ENCODE measurements at regions not wholly inside any gene's neighbourhood (a gene's known extent, or its start where the extent isn't known, plus 50 kb on each side); places are given as distances from the start of the nearest gene placed in this dataset.

DNA sequence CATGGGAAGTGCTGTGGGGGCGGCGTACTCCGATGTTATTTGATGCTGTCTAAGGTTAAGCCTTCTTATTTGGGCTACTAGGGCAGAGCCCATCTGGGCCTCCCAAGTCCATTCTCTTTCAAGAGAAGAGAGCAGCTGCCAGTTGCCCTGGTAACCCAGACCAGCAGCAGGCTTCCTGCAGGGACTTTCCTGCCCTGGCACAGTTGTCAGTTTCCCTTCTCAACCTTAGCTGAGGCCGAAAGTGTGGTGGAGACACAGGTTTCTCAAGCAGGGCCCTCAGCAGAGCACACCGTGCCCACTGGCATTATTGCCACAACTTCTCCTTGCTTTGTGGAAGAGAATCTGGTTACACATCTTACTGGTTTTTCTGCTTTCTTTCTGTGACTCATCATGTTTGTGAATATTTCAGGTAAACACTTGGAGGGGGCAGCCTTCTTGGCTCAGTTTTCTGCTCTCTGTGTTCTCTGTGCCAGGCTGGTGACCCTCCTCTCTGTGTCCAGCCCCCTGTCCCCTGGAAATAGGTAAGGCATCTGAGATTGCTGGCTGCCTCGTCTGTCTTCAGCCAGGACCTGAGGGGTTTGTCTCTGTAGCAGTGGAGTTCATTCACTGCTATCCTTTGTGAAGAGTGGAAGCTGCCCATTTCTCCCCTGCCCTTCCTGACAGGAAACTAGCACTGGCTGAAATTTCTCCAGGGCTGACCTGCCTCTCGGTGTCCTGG is 111.0 kb downstream of the B3GNT2 start:
- peak; percentile 41 for DNase-seq (ENCODE audit: extremely low spot score)
- peak overlapping the region; percentile 69 for H3K27ac ChIP-seq (ENCODE audit: low read depth)

DNA sequence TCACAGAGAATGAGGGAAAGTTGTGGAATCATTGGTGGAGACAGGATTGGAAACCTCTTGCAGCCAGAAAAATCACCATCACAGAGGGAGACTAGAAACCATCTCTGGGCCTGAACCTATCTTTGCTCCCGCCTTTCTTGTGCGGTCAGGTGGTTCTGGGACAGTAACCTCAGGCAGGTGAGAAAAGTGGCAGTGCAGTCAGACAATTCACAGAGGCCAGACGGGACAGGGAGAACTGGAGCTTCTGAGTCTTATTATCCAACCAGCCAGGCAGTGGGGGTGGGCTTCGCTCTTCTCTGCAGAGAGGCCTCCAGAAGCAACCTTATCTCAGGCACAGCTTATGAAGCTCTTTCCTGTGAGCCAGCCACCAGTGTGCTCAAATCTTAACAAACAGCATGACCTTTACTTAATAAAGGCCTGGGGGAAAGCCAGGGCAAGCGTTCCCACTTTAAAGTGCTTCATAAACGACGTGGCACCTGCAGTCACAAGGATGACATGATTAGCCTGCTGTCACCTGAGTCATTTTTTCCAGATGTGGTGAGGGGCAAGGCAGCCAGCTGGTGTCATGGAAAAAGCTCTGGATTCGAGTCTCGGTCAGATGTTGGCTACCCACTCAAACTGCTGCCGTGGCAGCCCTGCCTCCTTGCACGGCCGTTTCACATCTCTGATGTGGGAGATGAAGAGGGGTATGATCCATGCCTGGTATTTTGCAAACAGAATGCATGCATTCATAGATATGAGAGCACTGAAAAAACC is 109.7 kb downstream of the B3GNT2 start:
- H3K4me3 ChIP-seq (ENCODE audit: low read depth, low read length): no peak overlapping the region
- 76% methylated on average over 12 of the region's 12 CpGs for WGBS
- peak overlapping the region; percentile 33 for H3K27ac ChIP-seq (ENCODE audit: low read depth)
- no peak for DNase-seq (ENCODE audit: extremely low spot score)
- H3K36me3 ChIP-seq (ENCODE audit: insufficient read depth): no peaks in the 10 kb centered on the region
- no peaks in the 10 kb centered on the region for H3K4me1 ChIP-seq (ENCODE audit: insufficient read depth)

More for the DNA sequence above, 111.0 kb downstream of the B3GNT2 start:
- no peaks in the 10 kb centered on the region for H3K36me3 ChIP-seq (ENCODE audit: insufficient read depth)
- 59% methylated on average over 7 of the region's 7 CpGs for WGBS
- no peak overlapping the region for H3K4me3 ChIP-seq (ENCODE audit: low read depth, low read length)
- no peaks in the 10 kb centered on the region for H3K4me1 ChIP-seq (ENCODE audit: insufficient read depth)

DNA sequence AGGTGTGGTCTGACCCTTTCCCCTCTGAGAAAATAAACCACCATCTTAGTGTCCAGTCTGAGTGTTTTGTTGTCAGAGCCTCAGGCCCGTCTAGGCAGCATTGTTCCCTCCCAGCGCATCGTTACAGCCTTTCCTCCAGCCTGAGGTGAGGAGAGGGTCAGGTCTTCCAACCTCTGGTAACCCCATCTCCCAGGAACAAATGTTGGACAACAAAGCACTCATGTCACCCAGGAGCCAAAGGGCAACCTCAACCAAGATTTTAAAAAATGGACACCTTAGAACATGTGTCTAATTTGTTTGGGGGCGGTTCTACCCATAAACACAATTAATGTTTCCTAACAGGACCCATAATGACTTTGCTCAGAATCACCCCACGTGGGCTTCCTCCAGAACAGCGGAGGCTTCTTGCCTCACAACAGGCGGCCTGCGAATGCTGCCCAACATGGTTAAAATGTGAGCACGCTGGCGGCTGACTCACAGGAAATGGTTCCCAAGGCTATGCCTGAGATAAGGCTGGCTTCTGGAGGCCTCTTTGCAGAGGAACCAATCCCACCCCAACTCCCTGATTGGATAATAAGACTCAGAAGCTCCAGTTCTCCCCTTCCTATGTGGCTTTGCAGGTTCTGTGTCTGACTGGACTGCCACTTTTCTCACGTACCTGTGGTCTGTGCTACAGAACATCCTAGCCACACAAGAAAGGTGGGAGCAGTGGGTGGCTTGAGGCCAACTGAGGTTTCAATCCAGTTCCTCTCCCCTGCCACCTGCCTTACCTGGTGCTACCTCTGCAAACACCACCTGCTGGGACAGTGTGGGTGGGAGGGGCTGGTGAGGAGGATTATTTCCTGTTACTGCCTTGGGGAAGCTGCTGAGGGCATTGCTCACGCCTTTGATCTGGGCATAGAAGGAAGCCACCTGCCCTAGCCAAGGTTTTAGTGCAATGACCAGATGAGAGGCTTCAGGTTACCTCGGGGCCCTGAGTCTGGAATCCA is 108.8 kb downstream of the B3GNT2 start:
- 65% methylated on average over 13 of the region's 13 CpGs for WGBS
- no peak overlapping the region for H3K27ac ChIP-seq (ENCODE audit: low read depth)
- no peak overlapping the region for H3K4me3 ChIP-seq (ENCODE audit: low read depth, low read length)
- no peak for DNase-seq (ENCODE audit: extremely low spot score)
- H3K36me3 ChIP-seq (ENCODE audit: insufficient read depth): no peaks in the 10 kb centered on the region
- no peaks in the 10 kb centered on the region for H3K4me1 ChIP-seq (ENCODE audit: insufficient read depth)

DNA sequence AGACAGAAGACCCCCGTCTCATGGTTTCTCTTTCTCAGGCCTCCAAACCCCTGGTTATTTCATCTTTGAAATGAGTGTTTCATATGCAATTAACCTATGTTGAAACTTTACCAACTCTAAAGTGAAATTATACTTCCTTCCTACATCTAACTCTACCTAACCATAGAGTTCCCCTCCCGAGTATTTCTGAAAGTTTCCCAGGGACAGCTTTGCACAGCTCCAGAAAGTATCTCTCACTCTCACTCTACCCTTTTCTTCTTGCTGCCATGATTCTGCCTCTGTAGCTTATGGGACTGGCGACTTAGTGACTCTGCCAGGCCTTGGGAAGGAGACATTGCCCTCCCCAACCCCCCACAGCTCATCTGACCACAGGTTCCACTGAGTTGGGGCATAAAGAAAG is 107.9 kb downstream of the B3GNT2 start:
- no peak for DNase-seq (ENCODE audit: extremely low spot score)
- WGBS: 89% methylated on average over 3 of the region's 3 CpGs
- Histone ChIP-seq H3K36me3 (ENCODE audit: insufficient read depth) (no peaks in the 10 kb centered on the region), H3K27ac (ENCODE audit: low read depth) (no peak overlapping the region), H3K4me1 (ENCODE audit: insufficient read depth) (no peaks in the 10 kb centered on the region), H3K4me3 (ENCODE audit: low read depth, low read length) (no peak overlapping the region)

DNA sequence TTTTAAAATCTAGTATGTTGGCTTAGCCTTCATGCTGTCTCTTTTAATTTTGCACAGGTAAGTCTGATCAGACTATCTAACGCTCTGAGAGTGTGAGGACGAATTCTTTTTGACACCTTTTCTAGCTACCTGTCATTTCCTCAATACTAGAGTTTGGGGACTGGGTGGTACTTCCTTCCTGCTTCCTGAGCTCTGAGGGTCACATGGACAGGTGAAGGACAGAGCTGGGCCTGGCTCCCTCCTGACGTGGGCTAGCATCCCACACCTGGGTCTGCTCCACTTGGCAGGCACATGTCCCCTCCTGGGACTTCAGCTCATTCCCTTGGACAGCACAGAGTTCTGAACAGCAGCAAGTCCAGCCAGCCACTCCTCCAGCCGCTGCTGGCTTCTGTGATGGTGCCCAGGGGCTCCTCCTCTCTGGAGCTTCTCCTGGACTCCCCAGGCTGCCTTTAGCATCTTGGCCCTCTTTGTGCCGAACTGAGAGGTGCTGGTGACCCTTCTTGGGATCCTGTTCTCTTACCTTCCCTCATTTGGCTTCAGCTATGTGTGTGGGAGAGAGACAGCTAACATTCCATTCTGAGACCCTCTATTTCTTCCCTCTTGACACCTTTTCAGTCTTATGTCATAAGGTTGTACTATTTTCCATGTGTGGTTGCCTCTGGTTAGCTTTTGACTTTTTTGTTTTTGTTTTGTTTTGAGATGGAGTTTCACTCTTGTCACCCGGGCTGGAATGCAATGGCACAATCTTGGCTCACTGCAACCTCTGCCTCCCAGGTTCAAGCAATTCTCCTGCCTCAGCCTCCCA is 106.9 kb downstream of the B3GNT2 start:
- no peaks in the 10 kb centered on the region for H3K36me3 ChIP-seq (ENCODE audit: insufficient read depth)
- no peak overlapping the region for H3K27ac ChIP-seq (ENCODE audit: low read depth)
- H3K4me1 ChIP-seq (ENCODE audit: insufficient read depth): no peaks in the 10 kb centered on the region
- H3K4me3 ChIP-seq (ENCODE audit: low read depth, low read length): no peak overlapping the region
- WGBS: 76% methylated on average over 6 of the region's 6 CpGs
- DNase-seq (ENCODE audit: extremely low spot score): no peak

DNA sequence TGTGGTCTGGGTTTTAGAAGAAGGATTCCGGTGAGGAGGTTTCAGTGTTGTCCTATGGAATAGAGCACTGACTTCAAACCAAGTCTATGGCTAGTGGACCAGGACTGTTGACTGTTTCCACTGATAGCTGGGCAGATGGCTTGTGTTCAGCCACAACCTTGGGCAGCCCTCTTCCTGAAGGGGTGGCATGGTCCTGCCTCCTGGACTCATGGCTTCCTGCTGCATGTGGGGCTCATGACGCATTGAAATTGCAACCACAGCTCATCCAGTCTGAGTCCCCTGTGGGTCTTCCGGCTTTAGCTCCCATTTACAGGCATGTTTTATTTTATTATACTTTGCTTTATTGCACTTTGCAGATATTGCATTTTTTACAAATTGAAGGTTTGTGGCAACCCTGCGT is 105.0 kb downstream of the B3GNT2 start:
- Histone ChIP-seq H3K27ac (ENCODE audit: low read depth) (no peak overlapping the region), H3K36me3 (ENCODE audit: insufficient read depth) (no peaks in the 10 kb centered on the region), H3K4me1 (ENCODE audit: insufficient read depth) (no peaks in the 10 kb centered on the region), H3K4me3 (ENCODE audit: low read depth, low read length) (no peak overlapping the region)
- WGBS: 65% methylated on average over 4 of the region's 4 CpGs
- no peak for DNase-seq (ENCODE audit: extremely low spot score)

DNA sequence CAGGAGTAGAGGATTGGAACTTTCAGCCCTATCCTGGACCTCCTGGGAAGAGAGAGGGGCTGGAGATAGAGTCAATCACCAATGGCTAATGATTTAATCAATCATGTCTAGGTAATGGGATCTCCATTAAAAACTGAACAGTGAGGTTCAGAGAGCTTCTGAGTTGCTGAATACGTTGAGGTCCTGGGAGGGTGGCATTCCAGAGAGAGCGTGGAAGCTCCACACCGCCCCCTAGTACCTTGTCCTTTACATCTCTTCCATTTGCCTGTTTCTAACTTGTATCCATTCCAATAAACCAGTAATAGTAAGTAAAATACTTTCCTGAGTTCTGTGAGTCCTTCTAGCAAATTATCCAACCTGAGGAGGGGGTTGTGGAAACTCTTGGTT is 101.7 kb downstream of the B3GNT2 start:
- Histone ChIP-seq H3K4me1 (ENCODE audit: insufficient read depth) (no peaks in the 10 kb centered on the region), H3K4me3 (ENCODE audit: low read depth, low read length) (no peak overlapping the region), H3K36me3 (ENCODE audit: insufficient read depth) (no peaks in the 10 kb centered on the region), H3K27ac (ENCODE audit: low read depth) (no peak overlapping the region)
- no peak for DNase-seq (ENCODE audit: extremely low spot score)
- 65% methylated on average over 3 of the region's 3 CpGs for WGBS

DNA sequence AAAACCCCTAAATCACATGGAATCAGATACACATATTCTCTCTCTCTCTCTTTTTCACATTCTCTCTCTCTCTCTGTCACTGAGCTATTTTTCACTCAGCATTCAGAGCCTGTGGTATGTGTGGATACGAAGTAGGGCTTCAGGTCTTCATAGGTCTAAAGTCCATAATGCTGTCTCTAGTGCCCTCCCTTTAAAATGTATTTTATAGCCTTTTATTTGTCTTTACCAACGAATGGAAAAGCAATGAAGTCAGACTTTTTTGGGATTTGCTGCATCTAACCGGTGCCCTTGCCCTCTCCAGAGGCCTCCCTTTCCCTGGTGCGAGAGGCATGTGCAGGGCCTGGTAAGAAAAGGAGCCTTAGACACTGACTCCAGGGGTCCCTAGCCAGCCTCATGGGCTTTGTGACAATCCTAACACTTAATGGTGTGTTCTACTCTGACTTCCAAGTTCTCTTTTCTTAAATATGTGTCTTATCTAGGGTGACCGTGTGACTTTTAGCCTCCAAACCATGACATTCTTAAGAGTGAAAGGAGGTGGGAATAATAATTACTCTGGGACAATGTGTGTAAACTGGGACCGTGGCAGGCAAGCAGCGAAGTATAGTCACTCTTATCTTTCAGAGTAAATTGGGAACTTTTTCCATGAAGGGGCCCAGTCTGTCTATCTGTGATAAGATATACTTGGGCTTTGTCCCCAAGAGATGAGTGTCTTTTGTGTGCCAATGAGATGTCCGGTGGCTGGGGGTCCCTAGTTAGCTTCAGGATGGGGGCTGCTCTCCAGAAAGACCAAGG is 101.1 kb downstream of the B3GNT2 start:
- no peak for DNase-seq (ENCODE audit: extremely low spot score)
- Histone ChIP-seq H3K4me1 (ENCODE audit: insufficient read depth) (no peaks in the 10 kb centered on the region), H3K36me3 (ENCODE audit: insufficient read depth) (no peaks in the 10 kb centered on the region), H3K27ac (ENCODE audit: low read depth) (no peak overlapping the region), H3K4me3 (ENCODE audit: low read depth, low read length) (no peak overlapping the region)
- WGBS: 73% methylated on average over 8 of the region's 8 CpGs

DNA sequence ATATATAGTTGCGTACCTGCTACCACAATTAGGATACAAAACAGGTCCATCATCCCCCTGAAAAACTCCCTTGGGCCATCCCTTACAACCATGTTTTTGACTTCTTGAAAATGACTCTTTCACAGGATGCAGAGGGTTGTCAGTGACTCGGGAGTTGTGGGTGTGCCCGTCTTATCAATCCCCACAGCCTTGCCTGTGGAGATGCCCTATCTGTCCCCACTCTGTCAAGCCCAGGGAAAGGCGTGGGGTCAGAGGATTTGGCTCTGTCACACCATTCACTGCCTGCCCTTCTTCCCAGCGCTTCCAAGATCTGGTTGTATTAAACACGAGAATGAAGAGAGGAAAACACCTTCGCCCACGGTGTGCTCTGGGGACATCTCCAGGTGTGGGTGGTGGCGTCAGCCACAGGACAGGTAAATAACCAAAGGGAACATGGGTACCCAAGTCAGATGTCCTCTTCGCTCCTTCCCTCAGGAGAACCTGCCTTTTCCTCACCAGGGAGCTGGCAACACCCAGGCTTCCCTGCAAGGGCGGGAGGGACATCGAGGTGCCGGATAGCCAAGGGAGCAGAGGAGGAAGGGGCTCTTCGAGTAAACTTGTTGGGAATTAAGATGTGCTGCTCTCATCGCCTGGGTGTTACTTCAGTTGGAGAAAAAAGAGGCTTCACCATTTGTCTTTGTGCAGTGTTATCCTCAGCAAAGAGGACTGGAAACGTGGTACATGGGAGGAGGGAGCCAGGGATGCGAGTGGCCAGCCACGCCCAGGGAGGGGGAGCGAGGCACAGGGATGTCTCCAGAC is 100.3 kb downstream of the B3GNT2 start:
- no peak overlapping the region for H3K4me3 ChIP-seq (ENCODE audit: low read depth, low read length)
- H3K36me3 ChIP-seq (ENCODE audit: insufficient read depth): no peaks in the 10 kb centered on the region
- H3K27ac ChIP-seq (ENCODE audit: low read depth): no peak overlapping the region
- H3K4me1 ChIP-seq (ENCODE audit: insufficient read depth): no peaks in the 10 kb centered on the region
- DNase-seq (ENCODE audit: extremely low spot score): no peak
- 87% methylated on average over 19 of the region's 19 CpGs for WGBS

DNA sequence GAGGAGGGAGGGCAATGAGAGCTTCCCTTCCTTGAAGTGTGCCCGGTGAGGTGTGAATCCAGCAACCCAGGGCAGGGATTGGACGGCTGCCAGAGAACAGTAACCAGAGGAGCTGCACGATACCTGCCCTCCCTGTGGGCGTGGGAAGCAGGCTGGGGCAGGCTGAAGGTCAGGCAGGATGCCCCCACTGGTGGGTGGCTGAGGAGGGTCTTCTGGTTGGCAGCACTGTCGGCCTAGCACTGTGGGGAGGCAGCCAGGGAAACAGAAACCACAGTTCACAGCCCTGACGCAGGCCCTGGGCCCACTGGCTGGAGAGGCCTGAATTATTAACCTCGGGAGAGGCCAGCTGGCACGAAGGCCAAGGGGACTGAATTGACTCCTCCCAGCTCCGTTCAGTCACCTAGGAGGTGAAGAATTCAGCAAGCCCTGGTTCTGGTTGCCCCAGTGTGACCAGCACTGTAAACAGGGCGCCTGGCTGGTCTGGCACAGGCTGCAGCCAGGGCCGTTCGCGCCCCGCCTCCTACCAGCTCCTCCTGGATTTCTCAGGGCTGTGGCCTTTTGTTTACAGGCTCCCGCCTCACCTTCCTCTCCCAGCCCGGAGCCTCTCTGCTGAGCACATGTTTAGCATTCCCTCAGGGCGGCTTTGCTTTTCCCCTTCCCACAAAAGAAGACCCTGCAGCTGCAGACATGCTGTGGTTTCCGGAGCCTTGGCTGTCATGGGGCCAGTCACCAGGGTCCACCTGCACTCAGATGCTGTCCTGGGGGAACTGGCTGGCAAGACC is 97.8 kb downstream of the B3GNT2 start:
- Histone ChIP-seq H3K36me3 (ENCODE audit: insufficient read depth) (no peaks in the 10 kb centered on the region), H3K27ac (ENCODE audit: low read depth) (peak overlapping the region; percentile 51), H3K4me3 (ENCODE audit: low read depth, low read length) (no peak overlapping the region), H3K4me1 (ENCODE audit: insufficient read depth) (no peaks in the 10 kb centered on the region)
- 31% methylated on average over 18 of the region's 18 CpGs for WGBS
- DNase-seq (ENCODE audit: extremely low spot score): no peak

DNA sequence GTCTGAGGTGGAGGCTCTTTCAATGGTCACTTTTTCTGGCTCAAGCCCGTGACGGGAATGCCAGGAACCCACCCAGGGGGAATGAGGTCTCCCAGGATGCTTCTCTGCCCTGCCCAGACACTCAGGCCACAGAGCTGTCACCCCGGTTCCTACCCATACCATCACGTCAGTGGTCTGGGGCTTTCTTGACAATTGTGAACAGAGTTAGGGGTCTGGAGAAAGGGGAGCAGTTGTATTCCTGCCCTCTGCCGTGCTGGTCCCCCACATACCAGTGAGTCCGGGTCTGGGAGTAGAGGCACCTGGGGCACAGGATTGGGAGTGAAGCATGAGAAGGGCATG is 97.2 kb downstream of the B3GNT2 start:
- WGBS: 90% methylated on average over 6 of the region's 6 CpGs
- no peak for DNase-seq (ENCODE audit: extremely low spot score)
- H3K4me1 ChIP-seq (ENCODE audit: insufficient read depth): no peaks in the 10 kb centered on the region
- H3K4me3 ChIP-seq (ENCODE audit: low read depth, low read length): no peak overlapping the region
- no peaks in the 10 kb centered on the region for H3K36me3 ChIP-seq (ENCODE audit: insufficient read depth)
- H3K27ac ChIP-seq (ENCODE audit: low read depth): peak overlapping the region; percentile 51
